PC-9 (cell line): ENCODE measurements at regions not wholly inside any gene's neighbourhood (a gene's known extent, or its start where the extent isn't known, plus 50 kb on each side); places are given as distances from the start of the nearest gene placed in this dataset.

Source experiments
- EZH2 ChIP-seq: fragments of 200-600 bp; sonication (generic); IDR thresholded peaks from 2 replicates; pipeline ENCODE4 v1.8.0; 2017; ENCODE audit warnings: antibody characterized with exemption, low read depth
- TF ChIP-seq, protein P1 (sequence below): fragments of 200-600 bp; sonication (generic); conservative IDR thresholded peaks from 2 replicates; pipeline ENCODE4 v1.6.1; 2017; ENCODE audit warnings: mixed run types, antibody characterized with exemption, mild to moderate bottlenecking, moderate library complexity

- TF ChIP-seq, protein P1, sequence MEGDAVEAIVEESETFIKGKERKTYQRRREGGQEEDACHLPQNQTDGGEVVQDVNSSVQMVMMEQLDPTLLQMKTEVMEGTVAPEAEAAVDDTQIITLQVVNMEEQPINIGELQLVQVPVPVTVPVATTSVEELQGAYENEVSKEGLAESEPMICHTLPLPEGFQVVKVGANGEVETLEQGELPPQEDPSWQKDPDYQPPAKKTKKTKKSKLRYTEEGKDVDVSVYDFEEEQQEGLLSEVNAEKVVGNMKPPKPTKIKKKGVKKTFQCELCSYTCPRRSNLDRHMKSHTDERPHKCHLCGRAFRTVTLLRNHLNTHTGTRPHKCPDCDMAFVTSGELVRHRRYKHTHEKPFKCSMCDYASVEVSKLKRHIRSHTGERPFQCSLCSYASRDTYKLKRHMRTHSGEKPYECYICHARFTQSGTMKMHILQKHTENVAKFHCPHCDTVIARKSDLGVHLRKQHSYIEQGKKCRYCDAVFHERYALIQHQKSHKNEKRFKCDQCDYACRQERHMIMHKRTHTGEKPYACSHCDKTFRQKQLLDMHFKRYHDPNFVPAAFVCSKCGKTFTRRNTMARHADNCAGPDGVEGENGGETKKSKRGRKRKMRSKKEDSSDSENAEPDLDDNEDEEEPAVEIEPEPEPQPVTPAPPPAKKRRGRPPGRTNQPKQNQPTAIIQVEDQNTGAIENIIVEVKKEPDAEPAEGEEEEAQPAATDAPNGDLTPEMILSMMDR, result no peak
- no peak for TF ChIP-seq EZH2
Measured at GRCh38 chr13:111971891-111972780, 94.8 kb upstream of the SOX1 start.
